Lower lobe of right lung (tissue), 2 donors: ENCODE measurements at regions not wholly inside any gene's neighbourhood (a gene's known extent, or its start where the extent isn't known, plus 50 kb on each side); places are given as distances from the start of the nearest gene placed in this dataset.
A peak's percentile ranks its signal among the peaks of the same experiment; 100 is the strongest.
"Not testable (repeated sequence)": the region's sequence is repeated elsewhere in the genome, so short reads cannot be mapped to it uniquely, and the experiment has no call there.

Experiments used
- ATAC-seq, 2 donors: fragments of 200-7000 bp; cut with Tn5 transposase; one replicate each; pipeline ENCODE4 v1.9.1; 2020 to 2022; ENCODE audit warnings: mild to moderate bottlenecking in 2 of 2, moderate library complexity in 2 of 2
- DNase-seq: peaks from one replicate; pipeline ENCODE4 v3.0.0-alpha.2; 2020
- H3K27ac ChIP-seq: fragments of 200-600 bp; one replicate; pipeline ENCODE4 v1.8.0; 2022
- H3K27me3 ChIP-seq: fragments of 200-600 bp; one replicate; pipeline ENCODE4 v1.8.0; 2022; ENCODE audit warnings: low read depth
- H3K36me3 ChIP-seq: fragments of 200-600 bp; one replicate; pipeline ENCODE4 v1.8.0; 2022; ENCODE audit warnings: mild to moderate bottlenecking
- H3K4me1 ChIP-seq: fragments of 200-600 bp; one replicate; pipeline ENCODE4 v1.8.0; 2022
- H3K4me3 ChIP-seq: fragments of 200-600 bp; one replicate; pipeline ENCODE4 v1.8.0; 2022; ENCODE audit warnings: mild to moderate bottlenecking
- H3K9me3 ChIP-seq: fragments of 200-600 bp; one replicate; pipeline ENCODE4 v1.8.0; 2022
- intact Hi-C: fragments of 100-400 bp; cut with DNase I; formaldehyde crosslinking; loops from one replicate; pipeline ENCODE4 v1.11.0; 2022
- TF ChIP-seq, protein P1 (sequence below): fragments of 200-600 bp; IDR thresholded peaks from one replicate; pipeline ENCODE4 v1.8.0; 2022; ENCODE audit warnings: antibody characterized with exemption, mild to moderate bottlenecking
- donor health status: DM: no; HTN: yes; CAD: no; lungs with severe emphysema.

DNA sequence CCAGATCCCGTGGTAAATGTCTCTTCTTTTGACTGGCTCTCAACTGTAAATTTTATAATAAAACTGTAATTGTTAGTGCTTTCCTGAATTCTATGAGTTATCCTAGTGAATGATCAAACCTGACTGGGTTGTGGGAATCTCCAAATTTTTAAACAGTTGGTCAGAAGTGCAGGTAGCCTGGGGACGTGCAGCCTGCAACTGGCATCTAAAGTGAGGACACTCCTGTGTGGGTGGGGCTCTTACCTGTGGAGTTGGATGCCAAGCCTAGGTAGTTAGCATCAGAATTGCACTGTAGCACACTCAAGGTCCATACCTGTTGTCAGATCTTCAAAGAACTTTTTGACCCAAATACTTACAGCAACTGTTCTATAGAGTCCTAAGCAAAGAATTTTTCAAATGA is 207.1 kb upstream of the NBEA start:
- Histone ChIP-seq H3K27ac (no peak overlapping the region), H3K4me3 (no peak overlapping the region), H3K36me3 (no peaks in the 10 kb centered on the region), H3K27me3 (no peaks in the 10 kb centered on the region), H3K9me3 (no peaks in the 10 kb centered on the region), H3K4me1 (peaks cover 2% of the 10 kb centered on the region)
- TF ChIP-seq, protein P1, sequence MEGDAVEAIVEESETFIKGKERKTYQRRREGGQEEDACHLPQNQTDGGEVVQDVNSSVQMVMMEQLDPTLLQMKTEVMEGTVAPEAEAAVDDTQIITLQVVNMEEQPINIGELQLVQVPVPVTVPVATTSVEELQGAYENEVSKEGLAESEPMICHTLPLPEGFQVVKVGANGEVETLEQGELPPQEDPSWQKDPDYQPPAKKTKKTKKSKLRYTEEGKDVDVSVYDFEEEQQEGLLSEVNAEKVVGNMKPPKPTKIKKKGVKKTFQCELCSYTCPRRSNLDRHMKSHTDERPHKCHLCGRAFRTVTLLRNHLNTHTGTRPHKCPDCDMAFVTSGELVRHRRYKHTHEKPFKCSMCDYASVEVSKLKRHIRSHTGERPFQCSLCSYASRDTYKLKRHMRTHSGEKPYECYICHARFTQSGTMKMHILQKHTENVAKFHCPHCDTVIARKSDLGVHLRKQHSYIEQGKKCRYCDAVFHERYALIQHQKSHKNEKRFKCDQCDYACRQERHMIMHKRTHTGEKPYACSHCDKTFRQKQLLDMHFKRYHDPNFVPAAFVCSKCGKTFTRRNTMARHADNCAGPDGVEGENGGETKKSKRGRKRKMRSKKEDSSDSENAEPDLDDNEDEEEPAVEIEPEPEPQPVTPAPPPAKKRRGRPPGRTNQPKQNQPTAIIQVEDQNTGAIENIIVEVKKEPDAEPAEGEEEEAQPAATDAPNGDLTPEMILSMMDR, result no peak
- ATAC-seq (peak in 1 of 2 donors; percentile 35), DNase-seq (no peak)
- intact Hi-C loops, result no loop called here

DNA sequence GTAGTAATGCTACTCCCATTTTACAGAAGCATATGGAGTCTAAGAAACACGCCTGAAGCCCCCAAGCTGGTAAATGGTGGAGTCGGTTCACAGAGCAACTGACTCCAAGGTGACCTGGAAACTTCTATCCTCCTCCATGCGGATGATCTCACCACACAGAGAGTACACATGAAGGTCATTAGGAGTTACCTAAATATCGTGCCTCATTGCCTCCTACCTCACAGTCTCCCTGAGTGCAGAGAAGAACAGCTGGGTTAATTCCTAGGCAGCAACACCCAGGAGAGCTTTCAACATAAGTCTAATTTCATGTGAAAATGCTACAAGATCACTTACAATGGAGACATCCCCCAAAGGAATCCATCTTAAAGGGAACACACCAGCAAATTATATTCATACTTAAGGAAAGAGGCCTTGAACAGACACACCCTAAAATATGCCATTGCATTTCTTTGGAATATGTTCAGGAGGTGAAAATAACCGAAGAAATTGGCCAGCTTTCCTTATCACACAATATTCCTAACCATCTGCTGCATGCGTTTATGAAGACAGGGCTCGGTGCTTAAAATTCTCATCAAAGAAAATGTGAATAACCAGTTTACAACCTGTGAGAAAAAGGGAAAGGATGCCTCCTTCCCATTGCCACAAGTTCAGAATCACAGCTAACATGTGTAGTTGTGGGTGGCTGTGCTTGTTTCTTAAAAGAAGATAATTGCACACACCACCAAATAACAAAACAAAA is 203.6 kb upstream of the NBEA start:
- TF ChIP-seq, protein P1, result no peak
- intact Hi-C loops, result no loop called here
- H3K27ac ChIP-seq, result no peak overlapping the region
- no peaks in the 10 kb centered on the region for H3K36me3 ChIP-seq
- no peak overlapping the region for H3K4me3 ChIP-seq
- no peaks in the 10 kb centered on the region for H3K9me3 ChIP-seq
- no peak for DNase-seq
- no peaks in the 10 kb centered on the region for H3K27me3 ChIP-seq
- ATAC-seq, result no peak
- peaks cover 2% of the 10 kb centered on the region for H3K4me1 ChIP-seq

DNA sequence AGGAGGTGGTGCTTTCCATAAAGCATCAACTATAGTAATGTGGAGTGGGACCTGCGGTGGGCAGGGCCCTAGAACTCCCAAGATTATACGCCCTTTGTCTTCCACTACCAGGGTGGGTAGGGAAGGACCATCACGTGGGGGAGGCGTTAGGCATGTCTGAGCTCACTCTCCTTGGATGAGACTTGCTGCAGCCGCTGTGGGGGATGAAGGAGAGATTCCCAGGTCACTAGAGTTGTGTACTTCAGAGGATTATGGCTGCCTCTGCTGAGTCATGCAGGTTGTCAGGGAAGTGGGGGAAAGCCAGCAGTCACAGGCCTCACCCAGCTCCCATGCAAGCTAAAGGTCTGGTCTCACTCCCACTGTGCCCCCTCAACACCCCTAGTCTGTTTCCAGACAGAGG is 195.0 kb upstream of the NBEA start:
- H3K4me1 ChIP-seq, result peaks cover 14% of the 10 kb centered on the region
- H3K36me3 ChIP-seq, H3K4me3 ChIP-seq, H3K27ac ChIP-seq, DNase-seq, ATAC-seq, H3K27me3 ChIP-seq, H3K9me3 ChIP-seq, intact Hi-C loops: not testable (repeated sequence)

DNA sequence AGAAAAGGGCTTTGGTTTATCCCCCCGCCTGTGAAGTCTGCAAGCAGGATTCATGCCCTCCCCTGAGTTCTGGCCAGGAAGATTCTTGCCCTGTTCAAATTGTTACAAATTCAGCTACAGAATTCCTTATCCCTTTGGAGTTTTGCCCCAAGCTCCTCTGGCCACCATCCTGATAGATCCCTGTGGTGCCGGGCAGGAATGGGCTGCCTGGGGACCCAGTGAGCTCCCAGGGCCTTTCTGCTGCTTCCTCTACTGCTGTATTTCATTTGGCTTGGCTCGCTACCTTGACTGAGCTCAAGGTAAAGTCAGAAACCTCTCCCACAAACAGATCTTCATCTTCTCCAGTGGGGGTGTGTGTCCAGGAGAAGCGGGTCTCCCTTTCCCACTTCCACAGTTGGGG is 194.6 kb upstream of the NBEA start:
- TF ChIP-seq, protein P1, result no peak
- H3K36me3 ChIP-seq, result no peaks in the 10 kb centered on the region
- H3K27ac ChIP-seq, result no peak overlapping the region
- H3K27me3 ChIP-seq, result no peaks in the 10 kb centered on the region
- no peak overlapping the region for H3K4me3 ChIP-seq
- no peak for DNase-seq
- H3K4me1 ChIP-seq, result peaks cover 14% of the 10 kb centered on the region
- intact Hi-C loops, result no loop called here
- no peaks in the 10 kb centered on the region for H3K9me3 ChIP-seq
- ATAC-seq, result no peak

DNA sequence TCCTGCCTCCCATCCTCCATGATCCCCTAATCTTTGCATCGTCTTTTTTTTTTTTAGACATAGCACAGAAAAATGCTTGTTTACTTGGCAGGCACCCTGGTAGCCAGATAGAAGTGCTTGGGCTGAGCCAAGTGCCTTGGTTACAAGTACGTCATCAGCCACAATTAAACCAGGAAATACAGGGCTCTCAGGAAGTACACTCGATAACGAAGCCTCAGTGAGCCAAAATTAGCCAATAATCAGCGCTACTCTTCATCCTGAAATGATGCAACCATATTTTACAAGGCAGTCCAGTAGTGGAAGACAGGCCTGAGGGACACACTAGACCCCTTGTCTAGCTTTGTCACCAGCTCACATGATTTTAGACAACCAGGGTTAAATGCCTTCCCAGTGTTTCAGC is 194.0 kb upstream of the NBEA start:
- H3K27ac ChIP-seq, result no peak overlapping the region
- no peaks in the 10 kb centered on the region for H3K36me3 ChIP-seq
- no peaks in the 10 kb centered on the region for H3K27me3 ChIP-seq
- intact Hi-C loops, result no loop called here
- peak; percentile 43 for DNase-seq
- H3K4me3 ChIP-seq, result no peak overlapping the region
- no peaks in the 10 kb centered on the region for H3K9me3 ChIP-seq
- TF ChIP-seq, protein P1, result no peak
- H3K4me1 ChIP-seq, result peaks cover 14% of the 10 kb centered on the region
- ATAC-seq, result peak; percentile 93 to 96

DNA sequence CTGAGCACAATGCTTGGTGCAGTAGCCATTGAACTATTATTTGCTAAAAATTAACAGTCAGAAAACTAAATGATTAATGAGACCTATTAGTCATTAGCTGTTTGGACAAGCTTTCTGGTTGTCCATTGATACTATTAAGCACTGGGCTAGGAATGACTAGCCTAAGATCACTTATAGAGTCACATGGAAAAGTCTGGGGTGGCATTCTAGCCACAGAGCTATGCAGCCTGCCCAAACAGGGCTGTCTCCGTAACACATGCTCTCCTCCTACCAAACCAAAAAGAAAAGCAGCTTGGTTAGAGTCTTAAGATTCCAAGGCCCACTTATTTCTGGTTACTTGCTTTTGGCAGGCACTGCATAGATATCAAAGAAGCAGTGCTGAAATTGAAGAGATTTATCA is 193.5 kb upstream of the NBEA start:
- TF ChIP-seq, protein P1, result no peak
- H3K4me3 ChIP-seq, result no peak overlapping the region
- intact Hi-C loops, result no loop called here
- no peaks in the 10 kb centered on the region for H3K27me3 ChIP-seq
- H3K36me3 ChIP-seq, result no peaks in the 10 kb centered on the region
- ATAC-seq (peak; percentile 71 to 73), DNase-seq (no peak)
- H3K9me3 ChIP-seq, result no peaks in the 10 kb centered on the region
- no peak overlapping the region for H3K27ac ChIP-seq
- peaks cover 14% of the 10 kb centered on the region for H3K4me1 ChIP-seq
